GM13977 (cell line): ENCODE measurements at regions not wholly inside any gene's neighbourhood (a gene's known extent, or its start where the extent isn't known, plus 50 kb on each side); places are given as distances from the start of the nearest gene placed in this dataset.

Experiments
- DNase-seq: peaks from one replicate; pipeline ENCODE4 v3.0.0; 2012; ENCODE audit warnings: low spot score
- in situ Hi-C: fragments of 300-500 bp; cut with MboI; formaldehyde crosslinking; loops from one replicate; pipeline ENCODE4 v1.12.0; 2022; ENCODE audit warnings: low sequenced_read_pairs, low pct_unique_long_range_greater_than_20kb, mixed read lengths, inconsistent platforms; ENCODE audit not compliant: unreplicated experiment
- TF ChIP-seq, protein P1 (sequence below): IDR thresholded peaks from 2 replicates; pipeline ENCODE4 v1.5.1; 2012; ENCODE audit warnings: mild to moderate bottlenecking, control low read depth; ENCODE audit not compliant: insufficient read depth; ENCODE audit errors: extremely low read depth, missing control alignments

DNA sequence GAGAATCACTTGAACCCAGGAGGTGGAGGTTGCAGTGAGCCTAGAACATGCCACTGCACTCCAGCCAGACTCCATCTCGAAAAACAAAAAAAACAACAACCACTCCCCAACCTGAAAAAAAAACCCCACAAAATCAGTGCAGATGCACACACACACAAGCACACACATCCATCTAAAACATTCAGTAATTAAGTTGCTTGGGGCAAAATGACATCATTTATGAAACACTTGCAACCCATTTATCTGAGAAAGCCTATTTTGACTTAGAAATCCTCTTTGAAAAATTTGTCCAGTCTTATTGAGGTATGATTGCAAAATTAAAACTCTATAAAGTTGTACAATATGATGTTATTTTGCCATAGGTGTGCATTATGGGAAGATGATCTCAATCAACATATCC is 525.5 kb upstream of the AMELY start:
- TF ChIP-seq, protein P1, sequence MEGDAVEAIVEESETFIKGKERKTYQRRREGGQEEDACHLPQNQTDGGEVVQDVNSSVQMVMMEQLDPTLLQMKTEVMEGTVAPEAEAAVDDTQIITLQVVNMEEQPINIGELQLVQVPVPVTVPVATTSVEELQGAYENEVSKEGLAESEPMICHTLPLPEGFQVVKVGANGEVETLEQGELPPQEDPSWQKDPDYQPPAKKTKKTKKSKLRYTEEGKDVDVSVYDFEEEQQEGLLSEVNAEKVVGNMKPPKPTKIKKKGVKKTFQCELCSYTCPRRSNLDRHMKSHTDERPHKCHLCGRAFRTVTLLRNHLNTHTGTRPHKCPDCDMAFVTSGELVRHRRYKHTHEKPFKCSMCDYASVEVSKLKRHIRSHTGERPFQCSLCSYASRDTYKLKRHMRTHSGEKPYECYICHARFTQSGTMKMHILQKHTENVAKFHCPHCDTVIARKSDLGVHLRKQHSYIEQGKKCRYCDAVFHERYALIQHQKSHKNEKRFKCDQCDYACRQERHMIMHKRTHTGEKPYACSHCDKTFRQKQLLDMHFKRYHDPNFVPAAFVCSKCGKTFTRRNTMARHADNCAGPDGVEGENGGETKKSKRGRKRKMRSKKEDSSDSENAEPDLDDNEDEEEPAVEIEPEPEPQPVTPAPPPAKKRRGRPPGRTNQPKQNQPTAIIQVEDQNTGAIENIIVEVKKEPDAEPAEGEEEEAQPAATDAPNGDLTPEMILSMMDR, result no peak
- in situ Hi-C loops, result no loop called here
- DNase-seq, result no peak

DNA sequence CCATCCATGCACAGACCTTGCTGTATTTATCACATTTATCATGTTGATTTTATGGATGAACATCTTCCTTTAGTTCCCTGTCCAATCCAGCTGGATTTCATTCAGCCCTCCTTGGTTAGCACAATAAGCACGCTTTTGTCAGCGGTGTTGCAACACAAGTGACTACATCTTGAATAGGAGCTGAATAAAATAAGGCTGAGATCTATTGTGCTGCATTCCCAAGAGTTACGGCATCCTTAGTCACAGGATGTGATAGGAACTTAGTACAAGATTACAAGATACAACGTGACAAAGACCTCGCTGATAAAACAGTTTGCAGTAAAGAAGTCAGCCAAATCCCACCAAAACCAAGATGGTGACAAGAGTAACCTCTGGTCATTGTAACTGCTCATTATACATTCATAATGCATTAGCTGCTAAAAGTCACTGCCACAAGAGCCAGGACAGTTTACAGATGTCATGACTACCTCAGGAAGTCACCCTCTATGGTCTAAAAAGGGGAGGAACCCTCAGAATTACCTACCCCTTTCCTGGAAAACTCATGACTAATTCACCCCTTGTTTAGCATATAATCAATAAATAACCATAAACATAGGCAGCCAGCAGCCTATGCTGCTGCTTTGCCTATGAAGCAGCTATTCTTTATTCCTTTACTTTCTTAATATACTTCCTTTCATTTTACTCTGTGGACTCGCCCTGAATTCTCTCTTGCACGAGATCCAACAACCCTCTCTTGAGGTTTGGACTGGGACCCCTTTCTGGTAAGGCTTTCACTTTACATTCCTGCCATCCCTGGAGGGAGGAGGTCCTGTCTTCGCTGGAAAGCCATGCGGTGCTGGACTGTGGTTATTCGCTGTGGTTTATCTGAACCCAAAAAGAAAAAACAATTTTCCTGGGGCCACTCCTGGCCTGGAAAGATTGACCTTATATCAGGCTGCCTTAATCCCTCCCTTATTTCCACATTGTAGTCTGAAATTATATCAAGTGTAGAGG is 522.6 kb upstream of the AMELY start:
- no peak for DNase-seq
- in situ Hi-C loops, result no loop called here
- TF ChIP-seq, protein P1, result no peak

DNA sequence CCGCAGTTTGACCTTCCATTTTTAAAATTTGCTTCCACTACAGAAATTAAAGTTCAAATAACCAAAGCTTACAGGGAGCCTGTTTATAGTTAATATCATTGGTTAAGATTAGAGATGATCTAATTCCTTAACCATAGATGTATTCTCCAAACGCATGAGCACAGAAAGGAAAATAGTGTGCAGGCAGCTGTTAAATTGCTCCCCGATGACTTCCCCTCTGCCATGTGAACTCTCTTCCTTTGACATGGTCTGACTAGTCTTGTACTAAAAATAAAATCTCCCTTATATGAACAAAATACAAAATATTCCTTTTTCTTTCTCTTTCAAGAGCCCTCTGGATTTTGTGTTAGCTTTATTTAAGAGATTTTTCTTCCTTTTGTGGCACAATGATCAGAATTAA is 507.6 kb upstream of the AMELY start:
- TF ChIP-seq, protein P1, result no peak
- no peak for DNase-seq

DNA sequence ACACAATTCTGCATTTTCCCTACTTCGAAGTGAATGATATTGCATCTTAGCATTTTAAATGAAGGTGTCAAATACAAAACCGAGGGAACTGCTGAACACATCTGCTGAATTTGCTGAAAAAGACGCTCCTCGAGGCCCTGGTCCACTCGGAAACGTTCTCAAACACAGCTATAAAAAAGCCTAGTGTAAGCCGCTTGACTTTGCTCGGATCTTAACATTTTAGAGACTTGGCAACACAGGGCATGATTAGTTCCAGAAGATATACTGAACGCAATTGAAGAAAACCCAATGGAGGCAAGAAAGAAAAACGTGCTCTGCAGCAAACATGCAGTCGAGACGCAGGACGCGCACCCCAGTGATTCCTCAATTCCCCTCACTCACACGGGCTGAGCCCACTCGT is 506.4 kb upstream of the AMELY start:
- in situ Hi-C loops, result no loop called here
- no peak for DNase-seq
- TF ChIP-seq, protein P1, result no peak

More for the DNA sequence above, 507.6 kb upstream of the AMELY start:
- in situ Hi-C loops, result no loop called here

DNA sequence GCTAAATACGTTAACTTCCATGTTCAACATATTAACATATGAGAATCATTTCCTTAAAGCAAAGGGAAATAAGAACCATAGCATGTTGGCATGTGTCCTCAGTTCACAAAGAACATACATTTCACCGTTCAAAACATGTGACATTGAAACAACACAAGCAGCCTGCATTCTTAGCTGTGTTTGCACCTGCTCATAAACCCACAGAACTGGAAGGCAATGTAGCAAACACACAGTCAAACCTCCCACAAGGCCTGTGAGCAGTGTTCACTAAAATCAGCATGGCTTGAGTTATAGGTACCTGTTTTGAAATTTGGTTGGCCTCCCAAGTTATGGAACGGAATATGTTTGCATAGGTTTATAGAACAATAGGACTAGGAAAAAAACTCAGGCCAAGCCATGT is 504.9 kb upstream of the AMELY start:
- DNase-seq, result no peak
- TF ChIP-seq, protein P1, result no peak
- in situ Hi-C loops, result no loop called here

DNA sequence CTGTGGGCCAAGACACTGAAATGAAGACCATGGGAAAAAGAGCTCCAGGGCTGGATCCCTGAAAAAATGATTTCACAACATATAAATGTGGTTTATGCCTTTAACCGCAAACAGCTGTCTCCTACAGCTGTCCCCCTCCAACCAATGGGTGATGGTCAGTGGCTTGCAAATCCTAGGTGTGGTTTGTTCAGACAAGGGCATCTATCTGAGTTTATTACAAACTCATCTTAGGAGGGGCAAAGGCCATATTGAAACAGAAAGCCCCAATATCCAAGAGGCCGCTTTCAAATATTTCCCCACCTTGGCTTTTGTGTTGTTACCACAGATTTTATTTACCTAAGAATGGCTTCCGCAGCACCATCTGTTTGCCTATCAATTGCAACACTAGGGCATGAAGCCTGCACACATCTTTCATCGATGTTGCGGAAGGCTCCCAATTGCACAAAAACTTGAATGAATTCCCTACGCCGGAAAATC is 503.6 kb upstream of the AMELY start:
- in situ Hi-C loops, result no loop called here
- TF ChIP-seq, protein P1, result no peak
- DNase-seq, result no peak
